ENCODE measurements at regions not wholly inside any gene's neighbourhood (a gene's known extent, or its start where the extent isn't known, plus 50 kb on each side); places are given as distances from the start of the nearest gene placed in this dataset.

GRCh38 chr20:63128956-63129355 is 87.0 kb downstream of the YTHDF1 start:
- DNase-seq (ENCODE audit: low read depth in 4 of 4, low spot score in 3 of 4): no peak

DNA sequence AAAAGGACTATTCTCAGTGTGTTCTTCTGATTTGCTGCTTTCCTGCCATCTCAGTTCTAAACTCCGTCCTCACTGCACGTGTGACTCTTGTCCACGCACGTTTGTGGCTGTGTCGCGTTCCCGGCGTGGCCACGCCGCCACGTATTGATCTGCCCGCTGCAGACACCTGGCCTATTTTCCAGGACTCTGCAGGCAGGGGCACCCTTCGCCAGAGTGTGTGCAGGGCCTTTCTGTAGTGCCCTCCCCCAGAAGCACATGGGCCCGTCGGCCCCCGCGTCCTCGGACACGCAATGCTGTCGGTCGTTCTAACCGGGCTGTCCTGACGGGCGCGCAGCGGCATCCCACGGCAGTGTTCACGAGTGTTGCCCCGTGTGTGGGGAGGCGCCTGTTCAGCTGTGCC is 87.6 kb downstream of the YTHDF1 start:
- DNase-seq (ENCODE audit: low read depth in 4 of 4, low spot score in 3 of 4): no peak

DNA sequence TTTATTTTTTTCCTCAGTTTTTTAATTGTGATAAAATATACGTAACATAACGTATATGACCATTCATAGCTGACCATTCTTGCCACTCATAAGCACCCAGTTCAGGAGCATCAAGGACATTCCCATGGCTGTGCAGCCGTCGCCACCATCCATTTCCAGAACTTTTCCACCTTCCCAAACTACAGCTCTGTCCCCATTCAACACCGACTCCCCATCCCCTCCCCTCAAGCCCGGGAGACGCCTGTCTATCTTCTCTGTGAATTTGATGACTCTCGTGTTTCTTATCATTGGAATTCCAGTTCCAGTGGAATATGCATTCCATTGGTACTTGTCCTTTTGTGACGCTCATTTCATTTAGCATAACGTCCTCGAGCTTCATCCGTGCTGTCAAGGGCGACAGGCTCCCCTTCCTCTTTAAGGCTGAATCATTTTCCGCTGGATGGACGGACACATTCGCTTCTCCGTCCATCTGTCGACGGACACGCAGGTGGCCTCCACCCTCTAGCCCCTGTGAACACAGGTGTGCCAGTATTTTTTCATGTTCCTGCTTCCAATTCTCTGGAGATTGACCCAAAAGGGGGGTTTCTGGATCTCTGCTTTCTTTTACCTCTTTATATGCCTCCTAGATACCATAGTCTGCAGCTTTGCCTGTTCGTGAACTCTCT is 88.1 kb downstream of the YTHDF1 start:
- DNase-seq (ENCODE audit: low read depth in 4 of 4, low spot score in 3 of 4): no peak

GRCh38 chr20:63126876-63127699 is 88.8 kb downstream of the YTHDF1 start:
- DNase-seq (ENCODE audit: low read depth in 4 of 4, low spot score in 3 of 4): no peak

- DNase-seq (ENCODE audit: low read depth in 4 of 4, low spot score in 3 of 4): no peak
Observed at GRCh38 chr20:63125838-63126601, 89.9 kb downstream of the YTHDF1 start.

GRCh38 chr20:63125581-63125837 is 90.4 kb downstream of the YTHDF1 start:
- no peak for DNase-seq (ENCODE audit: low read depth in 4 of 4, low spot score in 3 of 4)

GRCh38 chr20:63124782-63125580 is 91.0 kb downstream of the YTHDF1 start:
- no peak for DNase-seq (ENCODE audit: low read depth in 4 of 4, low spot score in 3 of 4)

DNA sequence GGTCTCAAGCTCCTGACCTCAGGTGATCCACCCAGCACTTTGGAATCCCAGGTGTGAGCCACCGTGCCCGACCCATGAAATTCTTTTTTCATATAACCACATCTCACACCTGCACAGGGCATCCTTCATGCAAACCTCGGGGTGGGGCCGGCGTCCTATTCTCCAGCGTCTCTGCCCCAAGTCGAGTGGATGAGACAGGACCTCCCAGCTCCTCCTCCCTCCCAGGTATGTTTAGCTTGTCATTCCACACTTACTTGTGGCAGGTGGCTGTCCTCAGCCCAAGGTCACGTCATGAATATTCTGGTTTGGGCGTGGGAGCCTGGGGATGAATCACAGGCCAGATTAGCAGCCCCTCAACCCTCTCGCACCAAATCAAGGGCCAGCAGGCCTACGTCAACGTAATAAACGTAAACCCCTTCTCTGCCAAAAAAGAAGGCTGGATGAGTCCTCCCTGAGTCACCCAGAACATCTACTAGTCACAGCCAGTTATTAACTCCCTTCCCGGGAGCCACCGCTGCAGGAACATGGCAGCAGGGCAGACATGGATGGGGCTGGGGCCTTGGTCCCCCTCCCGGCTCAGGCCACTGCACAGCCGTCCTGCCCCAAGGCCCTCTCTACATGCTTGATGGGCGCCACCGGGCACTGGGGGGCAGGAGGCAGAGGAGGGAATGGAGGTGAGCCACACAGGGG is 91.7 kb downstream of the YTHDF1 start:
- DNase-seq (ENCODE audit: low read depth in 4 of 4, low spot score in 3 of 4): no peak

- no peak for DNase-seq (ENCODE audit: low read depth in 4 of 4, low spot score in 3 of 4)
Observed at GRCh38 chr20:63123331-63123741, 92.6 kb downstream of the YTHDF1 start.

- no peak for DNase-seq (ENCODE audit: low read depth in 4 of 4, low spot score in 3 of 4)
Observed at GRCh38 chr20:63122626-63123025, 93.3 kb downstream of the YTHDF1 start.

DNA sequence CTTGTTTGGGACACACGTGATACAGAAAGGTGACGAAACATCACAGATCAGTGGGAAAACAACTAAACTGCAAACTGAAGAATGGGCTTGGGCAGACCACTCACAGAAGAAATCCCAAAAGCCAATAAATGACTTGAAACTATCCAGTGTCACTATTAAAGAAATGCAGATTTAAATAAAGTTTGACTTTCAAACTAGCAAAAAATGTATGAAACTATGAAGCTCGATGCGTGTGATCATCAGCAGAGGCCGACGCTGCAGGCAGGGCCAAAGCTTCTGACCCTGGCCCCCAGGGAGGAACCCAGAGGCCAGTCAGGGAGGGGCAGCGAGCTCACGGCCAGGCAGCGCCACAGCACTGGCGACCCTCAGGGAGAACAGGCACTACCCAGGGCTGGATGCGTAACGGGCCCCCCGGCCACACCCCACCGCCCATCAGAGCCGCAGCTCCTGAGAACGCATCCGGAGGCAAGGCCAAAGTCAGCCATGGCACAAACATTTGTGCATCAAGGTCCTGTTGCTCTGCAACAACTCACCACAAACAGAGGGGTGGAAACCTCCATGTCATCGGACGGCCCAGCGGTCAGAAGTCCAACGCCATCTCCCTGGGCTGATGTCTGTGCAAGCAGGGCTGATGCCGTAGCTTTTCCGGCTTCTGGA is 94.1 kb downstream of the YTHDF1 start:
- no peak for DNase-seq (ENCODE audit: low read depth in 4 of 4, low spot score in 3 of 4)

DNA sequence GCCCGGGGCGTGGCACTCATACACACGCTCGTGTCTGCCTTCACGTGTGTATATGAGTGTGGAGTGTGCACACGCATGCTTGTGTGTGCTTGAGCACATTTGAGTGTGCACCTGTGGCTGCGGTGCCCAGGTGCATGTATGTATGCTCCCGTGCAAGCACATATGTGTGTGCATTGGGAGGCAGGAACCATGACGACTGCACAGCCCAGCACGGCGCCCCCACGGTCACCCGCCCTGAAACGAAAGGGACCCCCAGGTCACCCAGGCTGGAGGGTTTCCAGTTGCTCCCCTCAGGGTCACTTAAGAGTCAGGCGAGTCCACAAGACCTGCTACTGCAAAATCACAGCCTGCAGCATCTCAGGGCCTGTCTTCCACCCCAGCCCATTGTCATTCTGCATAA is 94.7 kb downstream of the YTHDF1 start:
- DNase-seq (ENCODE audit: low read depth in 4 of 4, low spot score in 3 of 4): no peak

- DNase-seq (ENCODE audit: low read depth in 4 of 4, low spot score in 3 of 4): no peak
Observed at GRCh38 chr20:63120808-63121090, 95.2 kb downstream of the YTHDF1 start.

- DNase-seq (ENCODE audit: low read depth in 4 of 4, low spot score in 3 of 4): no peak
Observed at GRCh38 chr20:63119963-63120807, 95.7 kb downstream of the YTHDF1 start.

GRCh38 chr20:63119121-63119962 is 96.6 kb downstream of the YTHDF1 start:
- DNase-seq (ENCODE audit: low read depth in 4 of 4, low spot score in 3 of 4): no peak

- no peak for DNase-seq (ENCODE audit: low read depth in 4 of 4, low spot score in 3 of 4)
Observed at GRCh38 chr20:63118303-63119120, 97.4 kb downstream of the YTHDF1 start.

DNA sequence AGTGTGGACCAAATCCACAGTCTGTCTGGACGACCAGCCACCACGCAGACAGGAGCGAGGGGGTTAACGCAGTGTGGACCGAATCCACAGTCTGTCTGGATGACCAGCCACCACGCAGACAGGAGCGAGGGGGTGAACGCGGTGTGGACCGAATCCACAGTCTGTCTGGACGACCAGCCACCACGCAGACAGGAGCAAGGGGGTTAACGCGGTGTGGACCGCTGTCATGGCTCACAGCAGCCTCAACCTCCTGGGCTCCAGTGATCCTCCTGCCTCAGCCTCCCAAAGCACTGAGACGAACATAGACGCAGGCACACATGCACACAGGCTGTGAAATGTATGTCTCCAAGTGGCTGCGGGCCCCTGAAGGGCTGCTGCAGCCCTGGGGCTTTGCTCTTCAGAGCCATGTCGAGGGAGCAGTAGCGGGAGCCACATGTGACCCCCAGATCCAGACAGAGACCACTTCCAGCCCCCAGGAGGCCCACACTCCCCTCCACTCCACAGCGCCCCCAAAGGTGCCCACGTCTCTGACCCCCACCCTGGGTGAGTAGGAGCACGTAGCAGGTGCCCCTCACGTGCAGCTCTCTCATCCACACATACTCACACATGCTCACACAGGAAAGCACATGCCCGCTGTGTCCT is 98.1 kb downstream of the YTHDF1 start:
- DNase-seq (ENCODE audit: low read depth in 4 of 4, low spot score in 3 of 4): no peak

Data from right renal pelvis (tissue), 4 donors.